NCI-H1092 (cell line): ENCODE measurements at regions not wholly inside any gene's neighbourhood (a gene's known extent, or its start where the extent isn't known, plus 50 kb on each side); places are given as distances from the start of the nearest gene placed in this dataset.
A peak's percentile ranks its signal among the peaks of the same experiment; 100 is the strongest.

Experiments used
- DNase-seq: peaks from one replicate; lab custom pipeline; 2025; lab: John Stamatoyannopoulos, UW

- DNase-seq = no peak
These were observed 890.8 kb downstream of the TRIML1 start for GRCh38 chr4:189029976-189030504.

- DNase-seq = no peak
These were observed 893.5 kb downstream of the TRIML1 start for GRCh38 chr4:189032606-189033338.

DNA sequence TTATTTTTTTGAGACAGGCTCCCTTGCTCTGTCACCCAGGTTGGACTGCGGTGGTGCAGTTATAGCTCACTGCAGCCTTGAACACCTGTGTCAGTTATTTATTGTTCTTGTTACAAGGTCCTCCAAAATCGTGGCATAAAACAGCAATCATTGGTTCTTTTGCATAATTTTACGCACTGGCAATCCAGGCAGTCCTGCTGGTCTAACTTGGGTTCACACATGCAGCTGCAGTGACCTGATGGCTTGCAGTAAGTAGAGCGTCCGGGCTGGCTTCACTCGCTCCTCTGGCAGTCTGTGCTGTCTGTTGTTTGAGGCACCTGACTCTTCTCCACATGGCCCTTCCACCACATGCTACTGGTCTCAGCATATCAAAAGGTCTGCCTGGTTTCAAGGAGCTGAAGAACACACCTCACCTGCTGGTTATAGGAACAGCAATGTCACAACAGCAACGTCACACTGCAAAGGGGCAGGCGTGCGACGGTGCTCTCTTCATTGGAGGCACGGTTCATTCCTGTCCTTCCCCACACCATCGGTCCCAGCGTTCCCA is 894.6 kb downstream of the TRIML1 start:
- DNase-seq = no peak

DNA sequence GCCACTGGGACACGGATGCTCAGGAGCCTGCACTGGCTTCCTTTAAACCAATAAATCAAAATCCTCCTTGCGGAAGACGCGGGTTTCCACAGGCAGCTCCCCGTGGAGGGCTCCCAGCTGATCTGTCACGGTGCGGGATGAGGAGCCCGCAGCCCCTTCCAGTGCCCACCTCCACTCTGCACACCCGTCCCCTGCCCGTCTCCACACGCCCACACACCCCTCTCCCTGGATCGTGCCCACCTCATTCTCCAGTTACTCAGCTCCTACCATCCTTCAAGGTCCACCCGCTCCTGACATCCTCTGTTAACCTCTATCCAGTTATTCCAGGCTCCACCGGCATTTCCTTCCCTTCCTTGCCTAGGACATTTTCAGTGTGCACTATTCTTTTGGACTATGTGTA is 895.9 kb downstream of the TRIML1 start:
- no peak for DNase-seq

DNA sequence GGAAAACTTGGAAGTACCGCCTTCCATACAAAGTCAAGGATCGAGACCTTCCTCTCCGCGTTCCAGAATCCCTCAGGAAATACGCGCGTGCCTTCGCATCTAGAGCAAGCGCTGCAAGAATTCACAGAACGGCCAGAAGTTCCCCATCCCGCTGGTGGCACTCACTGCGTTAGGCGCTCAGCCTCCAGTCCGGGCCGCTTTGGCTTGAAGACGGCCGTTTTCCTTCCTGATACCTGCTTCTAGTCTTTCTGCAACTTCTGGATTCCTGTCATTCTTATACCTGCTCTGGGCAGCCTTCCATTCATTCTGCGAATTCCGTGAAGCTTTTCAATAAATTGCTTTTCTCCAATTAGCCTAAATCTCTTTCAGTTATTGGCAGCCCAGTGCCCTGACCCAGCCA is 896.4 kb downstream of the TRIML1 start:
- DNase-seq = no peak

- no peak for DNase-seq
These were observed 897.7 kb downstream of the TRIML1 start for GRCh38 chr4:189036906-189037305.

DNA sequence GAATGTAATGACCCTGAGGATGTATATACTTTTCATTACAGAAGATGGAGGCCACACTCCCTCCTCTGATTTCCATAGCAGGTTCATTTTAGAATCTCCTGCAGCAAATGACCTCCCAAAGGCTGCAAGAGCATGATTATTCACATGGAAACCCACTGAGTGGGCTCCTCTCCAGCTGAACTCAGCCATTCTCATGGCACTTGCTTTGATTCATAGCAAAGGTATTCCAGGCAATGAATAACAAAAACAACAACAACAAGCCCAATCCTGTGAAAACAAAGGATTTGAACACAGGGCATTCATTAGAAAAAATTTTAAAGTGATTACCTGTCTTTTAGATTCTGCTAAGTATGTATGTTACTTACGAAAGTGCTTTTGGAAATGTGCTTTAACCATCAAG is 894.0 kb upstream of the FRG1 start:
- DNase-seq = no peak

GRCh38 chr4:189048119-189048518 is 892.6 kb upstream of the FRG1 start:
- no peak for DNase-seq

GRCh38 chr4:189049682-189050081 is 891.0 kb upstream of the FRG1 start:
- no peak for DNase-seq

- DNase-seq = no peak
These were observed 890.0 kb upstream of the FRG1 start for GRCh38 chr4:189050643-189051042.

- DNase-seq = no peak
These were observed 887.1 kb upstream of the FRG1 start for GRCh38 chr4:189053621-189054020.

GRCh38 chr4:189060104-189060503 is 880.6 kb upstream of the FRG1 start:
- no peak for DNase-seq

DNA sequence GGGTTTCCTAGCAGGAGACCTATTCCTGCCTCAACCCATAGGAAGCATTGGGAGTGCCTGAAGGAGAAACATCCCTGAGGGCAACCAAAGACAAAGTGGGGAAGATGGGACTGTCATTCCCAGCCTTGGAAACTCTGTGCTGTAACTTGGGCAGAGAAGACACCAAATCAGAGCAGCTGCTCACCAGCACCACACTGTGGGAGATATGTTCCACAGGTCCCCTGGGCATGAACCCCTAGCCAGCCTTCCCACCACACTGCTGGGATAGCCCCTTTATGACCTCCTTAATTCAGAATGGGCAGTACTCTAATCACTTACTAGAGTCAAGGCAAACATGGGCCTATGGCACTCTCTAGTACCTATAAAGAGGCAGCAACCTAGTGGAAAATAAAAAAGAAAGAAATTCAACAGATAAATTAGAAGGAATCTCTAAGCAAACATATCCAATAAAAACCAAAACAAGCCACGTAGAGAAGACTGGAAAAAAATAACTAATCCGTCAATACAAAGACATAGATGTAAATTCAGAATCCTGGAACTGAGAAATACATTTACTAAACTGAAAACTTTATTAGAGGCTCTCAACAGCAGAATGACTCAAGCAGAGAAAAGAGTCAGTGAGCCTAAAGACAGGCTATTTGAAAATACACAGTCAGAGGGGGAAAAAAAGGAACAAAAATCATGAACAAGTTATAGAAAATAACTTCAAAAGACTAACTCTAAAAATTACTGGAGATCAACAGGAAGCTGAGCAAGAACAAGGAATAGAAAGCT is 878.4 kb upstream of the FRG1 start:
- no peak for DNase-seq

GRCh38 chr4:189069772-189070171 is 870.9 kb upstream of the FRG1 start:
- no peak for DNase-seq

- DNase-seq = no peak
These were observed 869.4 kb upstream of the FRG1 start for GRCh38 chr4:189071241-189071640.

GRCh38 chr4:189073739-189074138 is 866.9 kb upstream of the FRG1 start:
- DNase-seq = no peak

DNA sequence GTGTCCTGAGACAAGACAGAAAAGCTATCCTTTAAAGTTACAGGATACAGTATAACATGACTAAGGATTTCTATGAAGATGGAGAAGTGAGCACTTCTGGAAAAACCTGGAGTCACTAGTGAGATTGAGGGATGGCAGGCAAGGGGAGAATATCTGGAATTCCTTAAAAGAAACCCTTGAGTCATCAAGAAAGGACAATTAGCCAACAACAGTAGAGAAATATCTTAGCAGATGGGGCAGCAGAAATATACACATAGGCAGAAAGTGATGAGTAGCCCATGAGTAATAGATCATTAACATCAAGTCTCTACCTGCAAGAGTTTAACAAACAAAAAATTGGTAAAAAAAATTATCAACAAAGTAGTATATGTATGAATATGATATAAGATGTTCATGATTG is 858.8 kb upstream of the FRG1 start:
- no peak for DNase-seq

GRCh38 chr4:189083769-189084168 is 856.9 kb upstream of the FRG1 start:
- no peak for DNase-seq

DNA sequence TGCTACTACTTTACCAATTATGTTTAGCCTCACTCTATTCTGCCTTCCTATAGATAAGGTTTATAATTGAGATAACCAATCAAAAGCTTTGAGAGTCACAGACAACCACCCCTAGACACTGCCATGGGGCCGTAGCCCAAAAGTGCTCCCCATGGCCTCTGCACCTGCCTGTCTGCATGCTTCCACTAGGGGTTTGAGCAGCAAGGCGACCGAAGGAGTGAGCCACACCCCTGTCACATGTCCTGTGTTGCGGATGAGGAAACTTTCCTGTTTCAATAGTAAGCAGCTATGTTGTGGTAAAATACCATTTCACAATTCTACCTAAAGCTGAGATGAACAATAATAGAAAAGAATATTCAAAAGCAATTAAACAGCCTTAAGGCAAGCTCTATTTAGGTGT is 856.0 kb upstream of the FRG1 start:
- DNase-seq = no peak

DNA sequence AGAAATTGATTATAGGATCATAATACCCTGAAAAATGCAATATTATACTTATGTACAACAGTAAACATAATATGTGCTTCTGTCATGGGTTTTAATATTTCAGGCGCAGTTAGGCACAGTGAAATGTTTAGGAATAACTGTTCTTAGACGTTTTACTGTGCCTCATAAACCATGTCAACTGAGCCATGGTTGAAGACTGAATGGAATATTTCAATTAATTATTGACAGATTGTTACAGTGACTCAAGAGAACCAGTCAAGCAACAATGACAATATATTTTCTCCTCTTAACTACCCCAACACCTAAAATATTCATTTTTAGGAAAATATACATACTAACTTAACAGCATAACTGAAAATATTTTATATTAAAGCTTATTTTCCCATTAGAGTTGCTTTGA is 852.7 kb upstream of the FRG1 start:
- DNase-seq = no peak

DNA sequence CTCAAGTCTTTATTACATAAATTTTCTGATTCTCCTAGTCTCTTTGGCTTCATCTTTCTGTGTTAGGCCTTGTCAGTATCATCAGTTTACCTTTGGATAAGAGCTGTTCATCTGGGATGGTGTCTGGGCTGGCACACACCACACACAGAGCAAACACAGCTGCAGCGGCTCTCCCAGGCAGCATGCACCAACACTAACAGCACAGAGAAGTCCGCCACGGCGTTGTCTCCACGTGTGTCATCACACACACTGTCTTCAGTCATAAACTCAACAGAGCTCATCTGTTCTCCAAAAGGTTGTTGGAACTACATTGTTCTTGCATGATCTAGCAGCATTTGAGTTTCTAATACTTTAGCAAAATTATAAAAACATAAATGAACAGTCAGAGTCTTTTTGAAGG is 851.9 kb upstream of the FRG1 start:
- peak; percentile 76 for DNase-seq

DNA sequence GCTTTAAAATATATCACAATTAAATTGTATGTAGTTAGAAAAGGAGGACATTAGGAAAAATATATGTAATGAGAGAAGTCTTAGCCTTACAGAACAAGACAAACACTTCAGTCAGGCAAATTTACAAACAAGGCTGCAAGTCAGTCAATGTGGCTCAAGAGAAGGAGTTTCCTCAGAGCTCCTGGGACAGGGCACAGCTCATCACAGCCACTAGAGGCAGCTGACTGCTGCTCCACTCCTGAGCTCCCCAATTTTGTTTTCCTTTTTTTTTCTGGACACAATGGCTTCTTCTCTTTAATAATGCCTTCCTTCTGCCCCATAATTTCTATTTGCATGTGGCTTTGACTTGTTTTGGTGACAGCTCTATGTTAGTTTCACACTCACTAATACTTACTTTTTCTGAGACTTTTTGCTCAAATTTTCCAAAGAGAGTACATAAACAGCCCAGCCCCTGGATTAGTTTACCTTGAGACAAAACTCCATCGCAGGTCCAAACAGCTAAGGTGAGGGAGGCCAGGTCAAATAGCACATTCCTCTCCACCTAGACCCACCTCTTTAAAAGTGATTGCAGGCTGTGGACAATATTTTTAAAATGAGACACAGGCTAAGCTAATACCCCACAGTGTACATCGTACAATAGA is 850.4 kb upstream of the FRG1 start:
- DNase-seq = no peak

DNA sequence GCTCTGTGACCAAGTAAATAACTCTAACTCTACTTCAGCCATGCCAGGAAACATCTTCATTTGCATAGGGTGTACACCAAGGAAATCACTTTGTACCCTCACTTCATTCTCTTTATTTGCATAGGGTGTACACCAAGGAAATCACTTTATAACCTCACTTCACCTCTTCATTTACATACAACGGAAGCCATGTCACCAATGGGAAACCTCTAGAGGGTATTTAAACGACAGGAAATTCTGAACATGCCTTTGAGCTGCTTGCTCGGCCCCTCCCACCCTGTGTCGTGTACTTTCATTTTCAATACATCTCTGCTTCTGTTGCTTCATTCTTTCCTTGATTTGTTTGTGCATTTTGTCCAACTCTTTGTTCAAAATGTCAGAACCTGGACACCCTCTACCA is 848.1 kb upstream of the FRG1 start:
- no peak for DNase-seq
